Type B pancreatic cell (in vitro differentiated cells): ENCODE measurements at regions not wholly inside any gene's neighbourhood (a gene's known extent, or its start where the extent isn't known, plus 50 kb on each side); places are given as distances from the start of the nearest gene placed in this dataset.

ENCODE experiments used
- DNase-seq: peaks from one replicate; pipeline ENCODE4 v3.0.0; 2021; ENCODE audit warnings: mixed read lengths; ENCODE audit not compliant: unreplicated experiment; ENCODE audit errors: extremely low spot score
- H3K27ac Mint-ChIP-seq: 2 replicates; pipeline ENCODE4 v1.8.0; 2021; ENCODE audit warnings: mild to moderate bottlenecking, mixed read lengths
- H3K27me3 Mint-ChIP-seq: 2 replicates; pipeline ENCODE4 v1.8.0; 2021; ENCODE audit warnings: mixed read lengths
- H3K36me3 Mint-ChIP-seq: 2 replicates; pipeline ENCODE4 v1.8.0; 2021; ENCODE audit warnings: mixed read lengths
- H3K4me1 Mint-ChIP-seq: one replicate; pipeline ENCODE4 v1.8.0; 2021; ENCODE audit warnings: mixed read lengths; ENCODE audit not compliant: unreplicated experiment
- H3K4me3 Mint-ChIP-seq: 2 replicates; pipeline ENCODE4 v1.8.0; 2021; ENCODE audit warnings: mild to moderate bottlenecking, mixed read lengths
- H3K9me3 Mint-ChIP-seq: 2 replicates; pipeline ENCODE4 v1.8.0; 2021; ENCODE audit warnings: mixed read lengths
- CTCF ChIP-seq: fragments of 200-600 bp; sonication (generic); conservative IDR thresholded peaks from 2 replicates; pipeline ENCODE4 v1.5.0; 2021; ENCODE audit warnings: antibody characterized with exemption, mild to moderate bottlenecking

GRCh38 chr2:198441246-198441645 lies 636.9 kb downstream of the PLCL1 start:
- Mint-ChIP-seq H3K4me1 (no peaks in the 10 kb centered on the region), H3K36me3 (no peaks in the 10 kb centered on the region), H3K27me3 (peaks cover 6% of the 10 kb centered on the region), H3K9me3 (no peaks in the 10 kb centered on the region), H3K4me3 (no peak overlapping the region), H3K27ac (peak overlapping the region; percentile 87)
- DNase-seq: no peak
- no peak for TF ChIP-seq CTCF

- H3K36me3 Mint-ChIP-seq: no peaks in the 10 kb centered on the region
- TF ChIP-seq CTCF: no peak
- H3K4me3 Mint-ChIP-seq: no peak overlapping the region
- H3K27me3 Mint-ChIP-seq: peaks cover 6% of the 10 kb centered on the region
- H3K27ac Mint-ChIP-seq: peak overlapping the region; percentile 87
- no peak for DNase-seq
- H3K4me1 Mint-ChIP-seq: no peaks in the 10 kb centered on the region
- no peaks in the 10 kb centered on the region for H3K9me3 Mint-ChIP-seq
Measured at GRCh38 chr2:198440833-198441232, 636.4 kb downstream of the PLCL1 start.

GRCh38 chr2:198438331-198438730 lies 633.9 kb downstream of the PLCL1 start:
- H3K4me3 Mint-ChIP-seq: no peak overlapping the region
- H3K27ac Mint-ChIP-seq: no peak overlapping the region
- no peak for DNase-seq
- H3K36me3 Mint-ChIP-seq: no peaks in the 10 kb centered on the region
- H3K9me3 Mint-ChIP-seq: no peaks in the 10 kb centered on the region
- no peaks in the 10 kb centered on the region for H3K27me3 Mint-ChIP-seq
- TF ChIP-seq CTCF: no peak
- no peaks in the 10 kb centered on the region for H3K4me1 Mint-ChIP-seq

GRCh38 chr2:198424112-198424511 lies 619.7 kb downstream of the PLCL1 start:
- TF ChIP-seq CTCF: no peak
- Mint-ChIP-seq H3K27me3 (no peaks in the 10 kb centered on the region), H3K9me3 (no peaks in the 10 kb centered on the region), H3K4me3 (no peak overlapping the region), H3K4me1 (no peaks in the 10 kb centered on the region), H3K36me3 (no peaks in the 10 kb centered on the region), H3K27ac (no peak overlapping the region)
- DNase-seq: no peak

GRCh38 chr2:198417836-198418235 lies 613.4 kb downstream of the PLCL1 start:
- no peak for TF ChIP-seq CTCF
- Mint-ChIP-seq H3K4me1 (no peaks in the 10 kb centered on the region), H3K27me3 (no peaks in the 10 kb centered on the region), H3K36me3 (no peaks in the 10 kb centered on the region), H3K4me3 (no peak overlapping the region), H3K27ac (no peak overlapping the region), H3K9me3 (no peaks in the 10 kb centered on the region)
- no peak for DNase-seq

- TF ChIP-seq CTCF: no peak
- no peak for DNase-seq
- Mint-ChIP-seq H3K4me3 (no peak overlapping the region), H3K27ac (no peak overlapping the region), H3K27me3 (no peaks in the 10 kb centered on the region), H3K4me1 (no peaks in the 10 kb centered on the region), H3K36me3 (no peaks in the 10 kb centered on the region), H3K9me3 (no peaks in the 10 kb centered on the region)
Measured at GRCh38 chr2:198414976-198415375, 610.6 kb downstream of the PLCL1 start.
